Left renal cortex interstitium (tissue), 4 donors: ENCODE measurements at regions not wholly inside any gene's neighbourhood (a gene's known extent, or its start where the extent isn't known, plus 50 kb on each side); places are given as distances from the start of the nearest gene placed in this dataset.
"Not testable (repeated sequence)": the region's sequence is repeated elsewhere in the genome, so short reads cannot be mapped to it uniquely, and the experiment has no call there.

Experiments used
- DNase-seq, 4 donors: peaks; one replicate each; pipeline ENCODE4 v3.0.0-alpha.2; 2013; ENCODE audit warnings: low read depth in 4 of 4, low spot score in 2 of 4, missing footprints in 1 of 4

DNA sequence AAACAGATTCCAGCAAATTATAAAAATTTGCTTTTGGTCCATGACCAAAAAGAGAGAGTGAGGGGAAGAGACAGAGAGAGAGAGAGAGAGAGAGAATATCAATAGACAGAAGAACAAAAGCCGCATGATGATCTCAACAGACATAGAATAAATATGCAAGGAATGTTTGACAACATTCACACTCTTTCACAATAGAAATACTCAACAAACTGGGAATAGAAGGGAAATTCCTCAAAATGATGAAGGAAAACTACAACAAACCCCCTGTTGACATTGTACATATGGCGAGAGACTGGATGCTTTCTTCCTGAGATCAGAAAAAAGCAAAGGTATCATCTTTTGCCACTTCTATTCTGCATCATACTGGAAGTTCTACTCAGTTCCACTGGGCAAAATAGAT is 309.7 kb downstream of the RAD51AP2 start:
- DNase-seq: no peak

DNA sequence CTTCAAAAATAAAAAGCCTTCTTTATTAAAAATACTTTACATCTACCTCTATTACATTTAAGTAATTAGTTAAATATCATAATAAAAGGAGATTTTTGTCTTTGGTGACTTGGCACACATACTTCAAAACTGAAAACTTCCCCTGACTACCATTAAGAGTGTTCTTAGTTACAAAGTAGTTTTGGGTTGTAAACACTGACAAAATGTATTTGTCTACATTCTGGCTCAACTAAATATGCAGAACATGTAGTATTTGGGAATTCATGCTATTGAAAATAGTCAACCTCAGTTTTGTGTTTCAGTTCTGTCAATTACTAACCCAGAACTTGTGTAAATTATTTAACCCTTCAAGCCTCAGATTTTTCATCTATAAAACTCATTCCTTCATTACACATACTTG is 311.5 kb downstream of the RAD51AP2 start:
- DNase-seq: no peak

DNA sequence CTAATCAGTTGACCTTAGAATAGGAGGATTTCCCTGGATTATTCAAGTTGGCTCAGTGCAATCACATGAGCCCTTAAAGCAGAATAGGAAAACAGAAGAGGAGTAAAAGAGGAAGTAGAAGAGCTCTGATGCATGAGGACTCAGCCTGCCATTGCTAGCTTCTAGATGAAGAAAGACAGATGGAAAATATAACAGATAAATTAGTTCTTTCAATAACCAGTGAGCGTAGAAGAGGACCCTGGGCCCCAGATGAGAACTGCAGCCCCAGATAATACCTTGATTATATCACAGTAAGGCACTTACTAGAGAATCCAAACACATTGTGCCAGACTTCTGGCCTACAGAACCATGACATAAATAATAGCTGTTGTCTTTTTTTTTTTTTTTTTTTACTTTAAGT is 314.0 kb downstream of the RAD51AP2 start:
- DNase-seq: not testable (repeated sequence)

DNA sequence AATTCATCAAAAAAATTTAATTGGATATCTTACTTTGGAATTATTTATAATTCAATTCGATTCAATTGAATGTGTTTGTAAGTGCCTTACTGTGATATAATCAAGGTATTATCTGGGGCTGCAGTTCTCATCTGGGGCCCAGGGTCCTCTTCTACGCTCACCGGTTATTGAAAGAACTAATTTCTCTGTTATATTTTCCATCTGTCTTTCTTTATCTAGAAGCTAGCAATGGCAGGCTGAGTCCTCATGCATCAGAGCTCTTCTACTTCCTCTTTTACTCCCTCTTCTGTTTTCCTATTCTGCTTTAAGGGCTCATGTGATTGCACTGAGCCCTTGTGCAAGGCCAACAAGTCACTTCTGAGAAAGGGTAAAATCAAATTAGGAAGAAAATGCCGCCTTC is 315.6 kb downstream of the RAD51AP2 start:
- not testable (repeated sequence) for DNase-seq

DNA sequence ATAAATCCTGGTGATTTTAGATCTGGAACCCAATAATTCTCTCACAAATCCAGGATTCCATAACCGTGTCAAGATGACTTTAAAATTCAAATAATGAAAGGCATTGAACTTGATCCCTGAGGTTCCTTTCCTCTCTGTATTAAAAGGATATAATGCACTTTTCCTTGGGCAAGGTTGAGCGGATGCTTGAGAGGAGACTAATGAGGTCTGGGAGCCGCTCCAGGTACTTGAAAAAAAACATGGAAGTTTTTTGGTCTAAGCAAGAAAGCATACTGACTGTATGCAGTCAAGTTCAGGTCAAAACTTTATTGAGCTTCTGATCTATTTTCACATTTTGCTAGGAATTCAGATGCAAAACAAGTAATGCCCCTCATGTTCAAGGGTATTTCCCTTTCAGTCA is 318.5 kb downstream of the RAD51AP2 start:
- no peak for DNase-seq

DNA sequence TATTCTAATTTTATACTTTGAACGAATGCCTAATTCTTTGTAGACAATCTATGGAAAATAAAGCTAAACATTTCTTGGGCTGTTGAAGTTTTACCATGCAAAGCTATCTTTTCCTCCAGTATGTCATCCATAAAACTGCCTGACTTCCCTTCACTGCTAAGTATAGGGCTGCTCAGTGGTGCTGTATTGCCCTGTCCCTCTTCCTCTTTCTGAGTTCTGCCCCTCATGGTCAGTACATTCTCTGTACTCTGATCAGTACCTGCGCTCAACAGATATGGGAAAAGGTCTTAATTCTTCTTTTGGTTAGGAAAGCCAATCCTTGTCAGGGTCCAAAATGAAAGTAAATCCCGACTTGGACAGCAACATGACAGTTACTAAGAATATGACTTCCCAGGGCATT is 321.9 kb downstream of the RAD51AP2 start:
- DNase-seq: no peak

DNA sequence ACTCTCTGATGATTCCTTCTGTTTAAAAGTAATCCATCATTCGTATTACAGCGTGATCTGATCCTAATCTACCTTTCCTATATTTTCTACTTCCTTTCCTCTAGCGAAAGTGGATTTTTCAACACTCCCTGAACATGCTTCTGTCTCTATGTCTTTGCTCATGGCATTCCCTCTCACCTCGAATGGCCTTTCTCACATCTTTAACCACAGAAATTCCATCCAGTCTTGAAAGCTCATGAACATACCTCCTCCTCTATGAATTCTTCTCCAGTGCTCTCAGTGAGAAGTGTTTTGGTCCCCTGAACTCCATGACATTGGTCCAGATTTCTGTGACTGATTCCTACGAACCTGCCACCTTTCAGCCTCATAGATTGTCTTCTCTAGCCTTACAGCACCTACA is 323.2 kb downstream of the RAD51AP2 start:
- no peak for DNase-seq

DNA sequence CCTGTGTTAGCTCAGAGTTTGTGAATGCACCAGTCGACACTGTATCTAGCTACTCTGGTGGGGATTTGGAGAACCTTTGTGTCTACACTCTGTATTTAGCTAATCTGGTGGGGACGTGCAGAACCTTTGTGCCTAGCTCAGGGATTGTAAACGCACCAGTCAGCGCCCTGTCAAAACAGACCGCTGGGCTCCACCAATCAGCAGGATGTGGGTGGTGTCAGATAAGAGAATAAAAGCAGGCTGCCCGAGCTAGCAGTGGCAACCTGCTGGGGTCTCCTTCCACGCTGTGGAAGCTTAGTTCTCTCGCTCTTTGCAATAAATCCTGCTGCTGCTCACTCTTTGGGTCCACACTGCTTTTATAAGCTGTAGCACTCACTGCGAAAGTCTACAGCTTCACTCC is 324.2 kb downstream of the RAD51AP2 start:
- no peak for DNase-seq

DNA sequence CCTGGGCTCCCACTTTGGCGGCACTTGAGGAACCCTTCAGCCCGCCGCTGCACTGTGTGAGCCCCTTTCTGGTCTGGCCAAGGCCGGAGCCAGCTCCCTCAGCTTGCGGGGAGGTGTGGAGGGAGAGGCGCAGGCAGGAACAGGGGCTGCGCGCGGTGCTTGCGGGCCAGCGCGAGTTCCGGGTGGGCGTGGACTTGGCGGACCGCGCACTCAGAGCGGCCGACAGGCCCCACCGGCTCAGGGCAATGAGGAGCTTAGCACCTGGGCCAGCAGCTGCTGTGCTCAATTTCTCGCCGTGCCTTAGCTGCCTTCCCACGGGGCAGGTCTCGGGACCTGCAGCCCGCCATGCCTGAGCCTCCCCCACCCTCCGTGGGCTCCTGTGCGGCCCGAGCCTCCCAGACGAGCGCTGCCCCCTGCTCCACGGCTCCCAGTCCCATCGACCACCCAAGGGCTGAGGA is 324.8 kb downstream of the RAD51AP2 start:
- DNase-seq: not testable (repeated sequence)

DNA sequence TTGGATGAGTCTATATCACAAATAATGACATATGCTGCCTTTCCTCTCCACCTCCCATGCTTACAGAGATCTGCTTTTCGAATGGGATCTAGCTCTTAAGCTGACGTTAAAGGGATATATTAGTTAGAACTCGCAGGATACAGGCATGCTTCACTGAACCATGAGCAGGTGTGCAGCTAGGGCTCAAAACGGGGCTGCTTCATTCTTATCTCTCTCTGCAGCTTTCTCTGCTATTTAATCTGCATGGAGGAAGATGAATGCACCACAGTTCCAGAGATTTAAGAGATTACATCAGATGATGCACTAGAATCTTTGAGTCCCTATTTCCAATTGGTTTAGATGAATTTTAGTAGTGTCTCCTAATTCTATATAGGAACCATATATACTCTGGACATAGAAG is 327.0 kb downstream of the RAD51AP2 start:
- DNase-seq: no peak

DNA sequence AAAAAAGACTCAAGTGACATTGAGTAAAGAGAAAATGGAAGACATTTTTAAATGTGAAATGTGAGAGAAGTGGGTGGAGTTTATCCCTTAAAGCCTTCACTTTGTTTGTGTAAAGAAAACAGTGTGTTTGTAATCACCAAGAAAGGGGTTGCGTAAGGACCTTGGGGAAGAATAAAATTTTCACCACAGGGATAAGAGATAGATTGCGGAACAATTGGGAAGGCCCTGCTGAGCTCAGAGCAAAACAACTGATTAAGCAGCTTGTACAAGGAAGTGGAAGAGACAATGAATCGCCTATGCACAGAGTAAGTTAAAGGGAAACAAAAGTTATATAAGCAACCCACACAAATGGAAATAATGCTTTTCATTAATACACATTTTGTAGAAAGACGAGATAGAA is 327.7 kb downstream of the RAD51AP2 start:
- no peak for DNase-seq

DNA sequence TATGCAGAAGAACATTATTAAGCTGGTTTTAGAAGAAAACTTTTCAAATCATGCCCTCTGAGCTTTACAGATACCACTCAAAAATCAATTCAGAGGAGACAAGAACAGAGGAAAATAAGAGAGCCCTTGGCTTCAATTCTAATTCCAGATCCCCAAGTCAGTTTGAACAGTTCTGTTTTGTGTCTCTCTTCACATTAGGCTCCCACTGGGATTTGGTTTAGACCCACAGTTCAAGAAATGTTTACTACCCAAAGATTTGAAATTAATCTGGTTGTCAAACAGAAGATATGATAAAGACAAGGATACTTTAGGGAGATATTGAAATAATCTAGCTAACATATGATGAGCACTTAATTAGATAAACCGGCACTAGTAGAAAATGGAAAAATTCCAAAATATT is 329.5 kb downstream of the RAD51AP2 start:
- no peak for DNase-seq

DNA sequence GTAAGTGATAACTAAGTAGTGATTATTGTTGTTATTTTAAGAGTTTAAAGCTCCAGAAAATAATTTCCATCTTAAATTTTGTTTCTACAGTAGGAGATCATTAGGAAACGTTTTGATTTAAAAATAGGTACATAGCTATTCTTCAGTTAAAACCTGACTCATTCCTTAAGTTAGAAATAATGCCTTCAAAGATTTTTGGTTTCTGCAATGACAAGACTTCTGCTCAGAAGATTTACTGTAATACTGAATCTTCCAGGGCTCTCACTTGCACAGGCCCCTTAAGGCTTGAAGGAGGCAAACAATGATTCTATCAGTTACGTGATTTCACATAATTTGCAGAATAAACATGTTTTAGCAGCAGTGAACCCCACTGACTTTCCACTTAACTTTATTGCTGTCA is 333.7 kb downstream of the RAD51AP2 start:
- no peak for DNase-seq

DNA sequence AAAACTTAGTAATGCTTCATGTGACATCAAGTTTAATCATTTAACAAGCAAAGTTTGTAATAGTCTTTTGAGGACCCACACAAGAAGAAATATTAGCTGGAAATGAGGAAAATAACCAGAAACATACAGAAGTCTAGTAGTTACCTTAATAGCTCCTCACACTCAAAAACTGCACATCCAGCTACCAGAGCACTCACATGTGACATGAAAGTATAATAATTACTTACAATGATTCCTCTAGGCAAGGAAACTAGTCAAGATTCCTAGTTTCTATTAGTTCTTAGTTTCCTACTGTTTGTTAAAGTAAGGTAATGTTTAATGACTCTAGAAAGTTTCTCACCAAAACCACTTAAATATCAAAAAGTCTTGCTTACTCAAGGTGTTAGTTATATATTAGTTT is 335.8 kb downstream of the RAD51AP2 start:
- no peak for DNase-seq

DNA sequence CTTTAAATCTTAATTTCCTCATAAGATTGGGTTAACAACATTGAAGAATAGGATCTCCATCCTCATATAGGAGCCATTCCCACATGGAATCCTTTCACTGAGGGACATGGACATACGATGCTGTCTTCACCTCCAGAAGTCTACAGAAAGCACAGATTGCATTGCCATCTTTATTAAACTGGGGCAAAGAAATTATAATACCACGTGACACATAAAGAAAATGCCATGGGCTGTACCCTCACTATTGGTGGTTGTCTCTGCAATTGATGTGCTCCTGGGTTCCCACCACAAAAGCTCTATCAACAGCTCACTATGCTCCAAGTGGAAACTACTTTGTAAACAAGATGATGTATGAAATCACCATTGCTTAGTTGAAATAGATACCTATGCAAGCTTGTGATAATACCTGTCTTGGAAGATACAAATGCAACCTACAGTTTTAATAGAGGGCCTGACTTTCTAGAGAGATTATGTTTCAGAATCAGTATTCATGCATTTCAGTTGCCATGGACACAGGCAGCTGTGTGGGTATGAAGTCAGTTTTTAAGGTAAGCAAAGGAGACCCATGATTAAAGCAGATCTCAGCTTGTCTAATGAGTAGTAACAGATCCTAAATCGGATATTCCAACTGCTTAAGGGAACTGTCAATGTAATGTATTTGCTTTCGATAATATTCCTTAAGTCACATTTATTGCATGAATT is 337.0 kb downstream of the RAD51AP2 start:
- peak in 1 of 4 donors; percentile 10 for DNase-seq

DNA sequence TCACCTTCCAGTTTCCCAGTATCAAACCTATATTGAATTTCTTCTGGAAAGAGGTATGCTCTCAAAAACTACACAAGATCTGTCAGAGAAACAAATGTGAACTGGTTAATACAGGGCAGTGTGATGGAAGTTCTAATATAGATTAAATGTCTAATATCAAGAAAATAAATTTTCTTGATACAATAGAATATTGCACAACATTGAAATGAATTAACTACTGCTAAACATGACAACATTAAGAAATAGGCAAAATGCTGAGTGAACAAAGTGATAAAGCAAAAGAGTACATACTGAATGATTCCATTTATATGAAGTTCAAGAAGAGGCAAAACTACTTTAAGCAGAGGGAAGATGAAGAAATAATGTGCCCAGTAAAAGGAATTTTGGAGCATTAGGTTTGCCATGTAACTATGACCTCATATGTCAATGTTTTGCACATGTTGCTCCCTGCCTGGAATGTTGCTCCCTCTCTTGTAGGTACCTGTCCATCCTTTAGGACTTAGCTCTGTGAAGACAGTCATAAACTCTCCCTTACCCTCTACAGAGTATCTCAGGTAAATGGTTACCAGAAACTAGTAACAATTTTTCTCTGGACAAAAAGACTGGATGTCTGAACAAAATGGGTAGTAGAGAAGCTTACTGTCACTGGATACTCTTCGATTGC is 339.0 kb downstream of the RAD51AP2 start:
- no peak for DNase-seq

DNA sequence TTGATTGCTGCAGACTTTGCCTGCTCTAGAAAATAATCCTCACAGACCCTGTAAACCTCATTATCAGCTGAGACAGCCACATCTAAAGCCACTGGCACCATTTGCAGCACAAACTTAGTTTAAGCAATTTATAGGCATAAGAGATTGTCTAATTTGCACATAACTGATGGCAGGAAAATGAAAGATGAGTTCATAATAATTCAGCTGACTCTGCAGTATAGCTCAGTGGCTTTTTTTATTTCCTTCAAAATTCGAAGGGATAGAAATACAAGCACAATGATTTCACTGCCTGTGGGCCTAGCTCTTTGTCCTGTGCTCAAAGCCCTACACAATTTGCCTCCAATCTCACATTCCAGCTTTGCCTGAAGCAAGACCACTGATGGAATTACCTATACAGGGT is 341.2 kb downstream of the RAD51AP2 start:
- no peak for DNase-seq

DNA sequence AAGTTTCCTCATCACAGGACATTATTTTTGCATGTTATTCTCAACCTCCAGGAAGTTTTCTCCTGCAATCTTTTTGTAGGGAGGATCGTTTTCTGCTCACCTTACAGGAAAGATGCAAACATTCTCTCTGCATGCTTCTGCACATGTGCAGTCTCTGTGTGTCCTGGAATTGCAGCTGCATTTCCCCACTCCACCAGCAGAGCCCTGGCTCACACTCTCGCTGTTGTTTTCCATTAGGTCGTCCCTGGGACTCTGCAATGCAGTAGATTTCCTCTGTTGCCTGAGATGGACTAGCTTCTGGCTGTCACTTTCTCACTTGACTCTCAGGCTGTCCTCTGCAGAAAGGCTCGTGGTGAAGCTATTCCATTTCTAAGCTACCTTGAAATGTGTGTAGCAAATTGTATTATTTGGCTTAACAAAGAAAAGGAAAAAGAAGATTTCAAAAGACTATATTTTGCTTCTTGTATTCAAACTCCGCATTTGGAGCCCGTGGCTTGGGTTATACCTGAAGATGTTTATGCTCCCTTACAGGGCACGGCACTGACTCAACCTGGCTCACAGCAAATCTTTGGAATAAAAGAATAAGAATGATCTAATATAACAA is 346.7 kb downstream of the RAD51AP2 start:
- peak in 1 of 4 donors; percentile 13 for DNase-seq

DNA sequence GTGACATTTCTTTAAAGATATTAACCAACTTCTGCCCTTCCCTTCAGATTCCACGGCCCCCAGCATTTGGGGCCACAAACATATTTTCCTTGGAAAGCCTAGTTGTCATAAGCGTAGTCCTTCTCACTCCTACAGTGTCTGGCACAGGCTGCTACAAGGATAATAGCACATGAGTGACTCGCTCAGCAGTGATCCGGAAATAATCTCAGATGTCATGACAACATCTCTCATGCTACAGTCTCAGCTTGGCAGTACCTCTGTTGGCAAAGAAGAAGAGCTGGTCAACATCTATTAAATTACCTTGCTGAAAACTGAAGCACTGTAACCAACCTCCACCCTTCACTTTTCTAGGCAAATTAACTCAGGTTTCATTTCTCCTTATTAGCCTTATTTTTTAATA is 351.7 kb downstream of the RAD51AP2 start:
- DNase-seq: no peak

DNA sequence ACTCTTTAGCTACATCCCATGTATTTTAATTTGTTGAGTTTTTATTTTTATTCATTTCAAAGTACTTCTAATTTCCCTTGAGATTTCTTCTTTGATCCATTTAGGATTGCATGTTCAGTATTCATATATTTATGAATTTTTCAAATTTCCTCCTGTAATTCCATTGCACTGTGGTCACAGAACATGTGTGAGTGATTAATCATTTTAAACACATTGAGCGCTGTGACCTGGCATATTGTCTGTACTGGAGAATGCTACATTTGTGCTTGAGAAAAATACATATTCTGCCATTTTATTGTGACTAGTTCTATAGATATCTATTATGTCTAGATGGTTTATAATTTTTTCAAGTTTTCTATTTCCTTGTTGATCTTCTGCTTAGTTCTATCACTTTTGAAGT is 353.7 kb downstream of the RAD51AP2 start:
- no peak for DNase-seq

DNA sequence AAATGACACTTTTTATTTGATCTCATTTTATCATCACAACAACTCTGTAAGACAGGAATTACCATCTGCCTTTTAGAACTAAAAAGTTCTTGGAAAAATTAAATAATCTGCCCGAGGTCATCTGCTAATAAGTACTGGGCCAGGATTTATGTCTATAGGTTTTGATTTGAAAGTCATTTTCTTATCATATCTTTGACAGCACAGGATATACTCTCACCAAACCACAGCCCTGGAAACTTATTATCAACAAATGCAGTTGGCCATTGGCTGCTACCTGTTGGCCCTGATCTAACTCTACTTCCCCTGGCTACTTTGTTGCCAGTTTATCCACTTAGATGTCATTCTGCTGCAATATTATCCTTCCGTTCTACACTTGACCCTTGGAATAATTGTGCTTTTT is 354.6 kb downstream of the RAD51AP2 start:
- no peak for DNase-seq

DNA sequence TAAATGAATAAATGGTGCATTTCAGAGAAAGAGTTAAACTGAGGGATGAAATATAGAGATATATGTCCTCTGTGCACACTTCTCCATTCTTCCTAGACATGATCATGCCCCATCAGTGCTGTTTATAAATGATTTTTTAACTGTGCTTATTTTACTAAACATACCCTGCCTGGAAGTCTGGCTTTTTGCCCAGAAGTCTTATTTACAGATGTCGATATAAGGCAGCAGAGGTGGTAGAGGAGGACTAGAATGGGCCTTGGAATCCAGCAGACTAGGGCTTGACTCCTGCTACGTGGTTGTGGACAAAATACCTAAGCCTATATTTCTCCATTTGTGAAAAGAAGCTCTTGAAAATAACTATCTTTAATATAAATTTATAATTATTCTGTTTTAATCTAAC is 355.5 kb downstream of the RAD51AP2 start:
- DNase-seq: no peak
